ENCODE measurements at regions not wholly inside any gene's neighbourhood (a gene's known extent, or its start where the extent isn't known, plus 50 kb on each side); places are given as distances from the start of the nearest gene placed in this dataset.

- DNase-seq (ENCODE audit: low read depth in 1 of 2, low spot score in 1 of 2) (no peak), ATAC-seq (no peak), FAIRE-seq (no peak)
- Histone ChIP-seq H3K4me2 (no peak overlapping the region), H3K9me3 (peaks cover 2% of the 10 kb centered on the region; the same call in 1 of the 3 replicates), H3K4me3 (no peak overlapping the region), H3K4me1 (no peaks in the 10 kb centered on the region), H3K27ac (no peak overlapping the region)
- TF ChIP-seq BHLHE40 (IDR thresholded peaks at IDR 0.05; ENCODE audit: low read depth, low read length): no peak
- no peak for TF ChIP-seq NPAS2 (CRISPR knock-in tag; IDR thresholded peaks at IDR 0.05; ENCODE audit: borderline replicate concordance)
- TF ChIP-seq CEBPB (IDR thresholded peaks at IDR 0.05): no peak
- TF ChIP-seq TP53 (CRISPR knock-in tag; IDR thresholded peaks at IDR 0.05): no peak
- no peak for TF ChIP-seq PBX3 (IDR thresholded peaks at IDR 0.05)
- TF ChIP-seq MYC (IDR thresholded peaks at IDR 0.05; ENCODE audit: borderline replicate concordance, low read length): no peak
- no peak for TF ChIP-seq HEYL (CRISPR knock-in tag; IDR thresholded peaks at IDR 0.05)
- no peak for TF ChIP-seq ESRRA (IDR thresholded peaks at IDR 0.05; ENCODE audit: borderline replicate concordance, low read length)
- no peak for TF ChIP-seq RNF2 (IDR thresholded peaks at IDR 0.05; ENCODE audit: borderline replicate concordance, low read depth)
- TF ChIP-seq GATA3 (IDR thresholded peaks at IDR 0.05; ENCODE audit: borderline replicate concordance): no peak
- CTCF ChIA-PET: no interaction called here
- POLR2A ChIA-PET: no interaction called here
- WGBS (ENCODE audit: missing lambda C conversion rate): 11% methylated on average over 3 of the region's 3 CpGs
Measured at GRCh38 chr11:25890626-25891260, 441.2 kb upstream of the ANO3 start.

- H3K4me3 ChIP-seq: no peak overlapping the region
- CTCF ChIA-PET: no interaction called here
- TF ChIP-seq ESRRA (IDR thresholded peaks at IDR 0.05; ENCODE audit: borderline replicate concordance, low read length): no peak
- no peak for TF ChIP-seq TFCP2L1 (CRISPR knock-in tag; IDR thresholded peaks at IDR 0.05)
- TF ChIP-seq HOXA7 (CRISPR knock-in tag; IDR thresholded peaks at IDR 0.05): no peak
- no peak for TF ChIP-seq HOXB13 (CRISPR knock-in tag; IDR thresholded peaks at IDR 0.05; ENCODE audit: low read depth)
- TF ChIP-seq PHF8 (IDR thresholded peaks at IDR 0.05; ENCODE audit: borderline replicate concordance, low read depth): no peak
- no peak for TF ChIP-seq RNF2 (IDR thresholded peaks at IDR 0.05; ENCODE audit: borderline replicate concordance, low read depth)
- no peak for TF ChIP-seq SREBF2 (IDR thresholded peaks at IDR 0.05)
- no peak for TF ChIP-seq EHMT2 (IDR thresholded peaks at IDR 0.05; ENCODE audit: low read depth)
- no peak for TF ChIP-seq MAZ (IDR thresholded peaks at IDR 0.05; ENCODE audit: borderline replicate concordance, low read depth, low read length)
- no peak for TF ChIP-seq TP53 (CRISPR knock-in tag; IDR thresholded peaks at IDR 0.05)
- no peak for TF ChIP-seq KDM1A (IDR thresholded peaks at IDR 0.05; ENCODE audit: low read depth)
- TF ChIP-seq NR3C1 (IDR thresholded peaks at IDR 0.05): no peak
- TF ChIP-seq RFX5 (IDR thresholded peaks at IDR 0.05): no peak
- TF ChIP-seq ATOH8 (CRISPR knock-in tag; IDR thresholded peaks at IDR 0.05; ENCODE audit: low read depth): no peak
- TF ChIP-seq ZSCAN20 (CRISPR knock-in tag; IDR thresholded peaks at IDR 0.05): no peak
- no peak for TF ChIP-seq CHD4 (IDR thresholded peaks at IDR 0.05; ENCODE audit: borderline replicate concordance)
- no peak for TF ChIP-seq HDAC2 (IDR thresholded peaks at IDR 0.05)
- no peak for TF ChIP-seq E2F6 (IDR thresholded peaks at IDR 0.05; ENCODE audit: borderline replicate concordance, low read depth)
- FAIRE-seq (no peak), DNase-seq (ENCODE audit: low read depth in 1 of 2, low spot score in 1 of 2) (no peak), ATAC-seq (no peak)
- peaks cover 2% of the 10 kb centered on the region; the same call in 1 of the 3 replicates for H3K9me3 ChIP-seq
- 73% methylated on average over 1 of the region's 1 CpG for WGBS (ENCODE audit: missing lambda C conversion rate)
- no peaks in the 10 kb centered on the region for H3K4me1 ChIP-seq
- H3K27ac ChIP-seq: no peak overlapping the region
- POLR2A ChIA-PET: no interaction called here
- no peak overlapping the region for H3K4me2 ChIP-seq
Measured at GRCh38 chr11:25891960-25892359, 440.0 kb upstream of the ANO3 start.

Measured in A549 (cell line).